ENCODE measurements at regions not wholly inside any gene's neighbourhood (a gene's known extent, or its start where the extent isn't known, plus 50 kb on each side); places are given as distances from the start of the nearest gene placed in this dataset.

- Histone ChIP-seq H3K27ac (ENCODE audit: insufficient read depth, low read depth, low read length) (no peak overlapping the region), H4K20me1 (replicated peaks; ENCODE audit: control insufficient read depth, extremely low read depth, insufficient read depth, low read length) (no peaks in the 10 kb centered on the region), H3K79me2 (ENCODE audit: control insufficient read depth, insufficient read depth, low read length) (no peaks in the 10 kb centered on the region), H3K9me3 (replicated peaks; ENCODE audit: control insufficient read depth, insufficient read depth, low read length) (no peaks in the 10 kb centered on the region), H3K4me3 (replicated peaks in 1 of 3; ENCODE audit: insufficient read depth in 1 of 3, low read depth in 1 of 3, low read length in 3 of 3) (no peak overlapping the region), H3K9me1 (replicated peaks; ENCODE audit: control insufficient read depth, extremely low read depth, insufficient read depth, low read length) (no peaks in the 10 kb centered on the region), H3K36me3 (ENCODE audit: control insufficient read depth in 2 of 2, extremely low read depth in 1 of 2, insufficient read depth in 2 of 2, low read length in 2 of 2) (no peaks in the 10 kb centered on the region), H3K4me1 (ENCODE audit: control insufficient read depth, extremely low read depth, insufficient read depth, low read length) (no peaks in the 10 kb centered on the region), H2AFZ (ENCODE audit: low read depth, low read length) (no peak overlapping the region), H3K4me2 (ENCODE audit: insufficient read depth, low read length) (no peak overlapping the region), H3K27me3 (ENCODE audit: control insufficient read depth in 2 of 2, insufficient read depth in 2 of 2, low read length in 2 of 2) (no peaks in the 10 kb centered on the region), H3K9ac (replicated peaks; ENCODE audit: extremely low read depth, insufficient read depth, low read length) (no peak overlapping the region)
- ChIA-PET POLR2A (no interaction called here), CTCF (interaction anchor here (2.2 kb wide), 1 partner anchor 1120 kb away, joined by 9 read pairs; no protein-coding TSS in a partner anchor)
- DNase-seq (ENCODE audit: low read depth, low spot score) (no peak), FAIRE-seq (no peak)
- TF ChIP-seq MAX (IDR thresholded peaks at IDR 0.05; ENCODE audit: insufficient read depth, insufficient read length) (no peak), CTCF (IDR thresholded peaks at IDR 0.05; ENCODE audit: extremely low read depth in 1 of 2, insufficient read depth in 1 of 2, low read depth in 1 of 2, low read length in 2 of 2) (no peak), EZH2 (IDR thresholded peaks at IDR 0.05; ENCODE audit: borderline replicate concordance, low read depth, low read length, severe bottlenecking) (no peak), POLR2AphosphoS5 (IDR thresholded peaks at IDR 0.05; ENCODE audit: insufficient read depth, low read depth, low read length) (no peak), POLR2A (IDR thresholded peaks at IDR 0.05; ENCODE audit: low read depth, low read length) (no peak), GATA2 (IDR thresholded peaks at IDR 0.05; ENCODE audit: insufficient read depth, insufficient read length, low read depth, low read length) (no peak), FOS (IDR thresholded peaks at IDR 0.05; ENCODE audit: borderline replicate concordance, insufficient read depth, low read length) (no peak), JUN (IDR thresholded peaks at IDR 0.05; ENCODE audit: borderline replicate concordance, insufficient read depth, insufficient read length, low read depth) (no peak), MYC (IDR thresholded peaks at IDR 0.05; ENCODE audit: low read depth, low read length) (no peak)
- BruUV-seq (replicated peaks): no TSS peak
- intact Hi-C loops (cut with micrococcal nuclease) (no loop called here), dilution Hi-C loops (cut with MboI; ENCODE audit: extremely low pct_ligation_motif_present, low sequenced_read_pairs) (no loop called here)
Observed at GRCh38 chr13:22758245-22758644, 422.5 kb upstream of the SGCG start.

Data from endothelial cell of umbilical vein (primary cell).